ENCODE measurements at regions not wholly inside any gene's neighbourhood (a gene's known extent, or its start where the extent isn't known, plus 50 kb on each side); places are given as distances from the start of the nearest gene placed in this dataset.
"Not testable (repeated sequence)": the region's sequence is repeated elsewhere in the genome, so short reads cannot be mapped to it uniquely, and the experiment has no call there.

DNA sequence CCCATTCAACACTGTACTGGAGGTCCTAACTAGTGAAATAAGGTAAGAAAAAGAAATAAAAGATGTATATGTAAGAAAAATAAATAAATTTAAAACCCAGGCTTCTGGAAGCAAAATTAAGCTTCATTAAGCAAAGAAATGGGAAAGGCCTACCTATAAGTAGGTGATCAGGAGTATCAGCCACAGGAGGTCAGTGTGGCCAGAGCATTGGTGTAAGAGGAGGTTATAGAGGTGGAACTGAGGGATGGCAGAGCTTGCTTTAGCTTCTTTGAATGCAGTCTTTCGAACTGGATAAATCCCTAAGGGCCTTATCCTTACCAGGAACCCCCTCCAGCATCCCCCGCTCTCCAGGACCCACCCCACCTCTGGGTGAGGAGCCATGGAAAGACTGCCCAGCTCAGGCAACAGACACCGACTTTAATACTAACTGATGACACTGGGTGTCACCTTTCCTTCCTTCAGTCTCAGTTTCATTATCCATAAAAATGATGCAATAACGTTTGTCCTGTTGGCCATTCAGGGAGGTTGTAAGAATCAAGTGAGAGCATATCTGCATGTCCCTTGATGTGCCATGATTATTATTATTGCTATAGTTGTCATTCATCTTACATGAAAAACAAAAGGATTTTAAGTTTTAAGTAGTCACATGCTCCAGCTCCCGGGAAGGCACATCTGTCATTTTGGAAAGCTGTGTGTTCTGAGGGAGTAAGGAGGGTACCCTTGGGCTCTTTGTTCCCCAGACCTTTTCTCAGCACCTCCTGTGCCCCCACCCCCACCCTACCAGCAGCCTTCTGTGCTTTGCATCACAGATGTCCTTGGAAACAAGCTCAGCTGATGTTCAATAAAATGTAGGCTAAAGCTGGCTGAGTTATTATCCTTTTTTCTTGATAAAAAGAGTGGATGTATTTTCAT is 50.8 kb upstream of the CTNNA1 start:
- no peak for DNase-seq (ENCODE audit: extremely low read depth in 1 of 11, low read depth in 9 of 11, low spot score in 4 of 11)

DNA sequence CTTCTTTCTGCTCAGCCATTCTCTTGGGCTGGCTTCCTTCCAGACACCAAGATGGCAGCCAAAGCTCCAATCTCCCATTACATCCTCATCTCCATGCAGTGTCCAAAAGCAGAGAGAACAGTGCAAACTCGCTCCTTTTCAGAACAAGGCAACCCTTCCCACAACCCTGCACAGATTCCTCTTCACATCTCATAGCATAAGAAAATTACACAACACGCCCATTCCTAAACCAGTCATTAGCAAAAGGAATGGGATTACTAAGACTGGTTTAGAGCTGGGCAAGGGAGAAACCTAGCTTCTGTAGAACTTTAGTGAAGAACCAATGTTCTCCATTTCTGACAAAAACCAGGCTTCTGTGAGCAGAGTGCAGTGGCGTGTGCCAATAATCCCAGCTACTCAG is 51.5 kb upstream of the CTNNA1 start:
- no peak for DNase-seq (ENCODE audit: extremely low read depth in 1 of 11, low read depth in 9 of 11, low spot score in 4 of 11)

GRCh38 chr5:138700581-138701362 is 52.5 kb upstream of the CTNNA1 start:
- no peak for DNase-seq (ENCODE audit: extremely low read depth in 1 of 11, low read depth in 9 of 11, low spot score in 4 of 11)

- no peak for DNase-seq (ENCODE audit: extremely low read depth in 1 of 11, low read depth in 9 of 11, low spot score in 4 of 11)
These were observed 53.7 kb upstream of the CTNNA1 start for GRCh38 chr5:138699482-138699881.

- DNase-seq (ENCODE audit: extremely low read depth in 1 of 11, low read depth in 9 of 11, low spot score in 4 of 11), result no peak
These were observed 54.5 kb upstream of the CTNNA1 start for GRCh38 chr5:138698713-138699112.

- DNase-seq (ENCODE audit: extremely low read depth in 1 of 11, low read depth in 9 of 11, low spot score in 4 of 11), result no peak
These were observed 55.4 kb upstream of the CTNNA1 start for GRCh38 chr5:138697720-138698360.

DNA sequence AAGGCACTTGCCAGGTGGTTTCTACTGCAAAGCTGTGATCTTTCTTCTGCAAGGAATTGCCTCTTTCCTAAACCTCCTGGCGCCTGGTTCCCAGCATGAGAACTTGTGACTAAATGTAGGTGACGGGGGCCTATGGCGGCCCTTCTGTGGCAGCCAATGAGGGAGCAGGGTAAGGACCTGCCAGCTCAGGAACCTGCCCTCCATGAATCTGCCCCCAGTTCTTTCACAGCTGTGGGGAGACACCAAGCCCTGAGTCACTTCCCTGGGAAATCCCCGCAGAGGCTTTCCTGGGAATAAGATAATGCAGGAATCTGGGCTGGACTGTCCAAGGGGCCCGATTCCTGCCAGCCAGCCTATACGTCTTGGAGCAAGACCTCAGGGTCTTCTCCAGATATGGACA is 56.7 kb upstream of the CTNNA1 start:
- DNase-seq (ENCODE audit: extremely low read depth in 1 of 11, low read depth in 9 of 11, low spot score in 4 of 11), result no peak

DNA sequence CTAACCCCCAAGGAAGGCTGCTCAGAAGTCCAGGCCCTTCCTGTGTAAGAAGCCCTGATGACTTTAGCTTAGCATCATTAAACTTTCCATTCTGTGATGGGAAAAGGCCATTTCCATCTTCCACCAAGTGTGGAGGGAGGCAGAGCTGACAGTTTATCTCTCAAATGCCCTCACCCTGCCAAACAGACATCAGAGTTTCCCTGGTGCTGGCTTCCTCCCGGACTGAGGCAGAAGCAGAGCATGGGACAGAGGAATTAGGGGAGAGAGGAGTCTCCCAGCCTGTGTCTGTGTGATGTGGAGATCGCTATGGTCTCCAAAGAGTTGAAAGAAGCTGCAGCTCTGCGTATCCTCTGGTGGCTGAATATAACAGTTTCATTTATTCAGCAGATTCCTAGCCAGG is 57.4 kb upstream of the CTNNA1 start:
- no peak for DNase-seq (ENCODE audit: extremely low read depth in 1 of 11, low read depth in 9 of 11, low spot score in 4 of 11)

- DNase-seq (ENCODE audit: extremely low read depth in 1 of 11, low read depth in 9 of 11, low spot score in 4 of 11), result no peak
These were observed 59.1 kb upstream of the CTNNA1 start for GRCh38 chr5:138694146-138694545.

DNA sequence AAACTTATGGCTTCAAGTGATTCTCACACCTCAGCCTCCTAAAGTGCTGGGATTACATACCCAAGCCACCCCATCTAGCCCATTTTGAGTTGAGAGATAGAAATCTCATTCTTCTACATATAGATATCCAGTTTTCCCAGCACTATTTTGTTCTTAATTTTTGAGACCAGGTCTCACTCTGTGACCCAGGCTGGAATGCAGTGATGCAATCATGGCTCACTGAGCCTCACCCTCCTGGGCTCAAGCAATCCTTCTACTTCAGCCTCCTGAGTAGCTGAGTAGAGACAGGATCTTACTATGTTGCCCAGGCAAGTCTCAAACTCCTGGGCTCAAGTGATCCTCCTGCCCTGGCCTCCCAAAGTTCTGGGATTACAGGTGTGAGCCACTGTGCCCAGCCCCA is 60.9 kb upstream of the CTNNA1 start:
- DNase-seq (ENCODE audit: extremely low read depth in 1 of 11, low read depth in 9 of 11, low spot score in 4 of 11), result no peak

DNA sequence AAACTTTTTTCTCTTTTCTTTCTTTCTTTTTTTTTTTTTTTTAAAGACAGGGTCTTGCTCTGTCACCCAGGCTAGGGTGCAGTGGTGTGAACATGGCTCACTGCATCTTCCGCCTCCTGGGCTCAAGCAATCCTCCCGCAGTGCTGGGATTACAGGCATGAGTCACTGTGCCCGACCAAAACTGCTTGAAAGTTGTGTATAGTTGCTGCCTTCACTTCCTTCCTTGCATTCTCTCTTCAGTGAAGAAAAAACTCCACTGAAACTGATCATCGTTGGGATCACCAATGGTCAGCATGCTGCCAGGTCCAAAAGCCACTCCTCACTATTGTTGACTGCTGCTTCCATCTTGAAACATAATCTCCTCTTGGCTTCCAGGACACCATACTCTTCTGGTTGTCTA is 66.6 kb upstream of the CTNNA1 start:
- no peak for DNase-seq (ENCODE audit: extremely low read depth in 1 of 11, low read depth in 9 of 11, low spot score in 4 of 11)

DNA sequence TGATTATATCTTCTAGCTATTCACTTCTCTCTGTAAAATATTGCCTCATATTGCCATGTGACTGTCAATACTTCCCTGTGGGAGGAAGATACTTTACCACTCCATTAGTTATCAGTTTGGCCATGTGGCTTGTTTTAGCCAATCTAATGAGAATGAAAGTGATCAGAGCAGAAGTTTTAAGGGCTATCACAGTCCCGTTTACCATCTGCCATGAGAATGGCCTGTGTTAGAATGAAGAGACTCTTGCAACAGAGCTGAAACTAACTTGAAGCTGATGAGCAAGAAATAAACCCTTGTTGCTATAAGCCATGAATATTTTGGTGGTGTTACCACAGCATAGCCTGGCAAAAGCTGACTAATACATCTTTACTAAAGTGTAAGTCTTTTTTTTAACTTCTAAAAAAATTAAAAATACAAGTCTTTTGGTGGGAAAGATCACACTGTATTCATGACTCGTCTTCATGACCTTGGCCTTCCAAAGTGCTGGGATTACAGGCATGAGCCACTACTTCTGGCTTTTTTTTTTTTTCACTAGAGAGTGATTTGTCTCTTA is 68.0 kb upstream of the CTNNA1 start:
- no peak for DNase-seq (ENCODE audit: extremely low read depth in 1 of 11, low read depth in 9 of 11, low spot score in 4 of 11)

DNA sequence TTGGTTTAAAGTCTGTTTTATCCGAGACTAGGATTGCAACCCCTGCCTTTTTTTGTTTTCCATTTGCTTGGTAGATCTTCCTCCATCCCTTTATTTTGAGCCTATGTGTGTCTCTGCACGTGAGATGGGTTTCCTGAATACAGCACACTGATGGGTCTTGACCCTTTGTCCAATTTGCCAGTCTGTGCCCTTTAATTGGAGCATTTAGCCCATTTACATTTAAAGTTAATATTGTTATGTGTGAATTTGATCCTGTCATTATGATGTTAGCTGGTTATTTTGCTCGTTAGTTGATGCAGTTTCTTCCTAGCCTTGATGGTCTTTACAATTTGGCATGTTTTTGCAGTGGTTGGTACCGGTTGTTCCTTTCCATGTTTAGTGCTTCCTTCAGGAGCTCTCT is 70.8 kb upstream of the CTNNA1 start:
- DNase-seq (ENCODE audit: extremely low read depth in 1 of 11, low read depth in 9 of 11, low spot score in 4 of 11), result not testable (repeated sequence)

GRCh38 chr5:138678826-138679225 is 74.4 kb upstream of the CTNNA1 start:
- DNase-seq (ENCODE audit: extremely low read depth in 1 of 11, low read depth in 9 of 11, low spot score in 4 of 11), result not testable (repeated sequence)

DNA sequence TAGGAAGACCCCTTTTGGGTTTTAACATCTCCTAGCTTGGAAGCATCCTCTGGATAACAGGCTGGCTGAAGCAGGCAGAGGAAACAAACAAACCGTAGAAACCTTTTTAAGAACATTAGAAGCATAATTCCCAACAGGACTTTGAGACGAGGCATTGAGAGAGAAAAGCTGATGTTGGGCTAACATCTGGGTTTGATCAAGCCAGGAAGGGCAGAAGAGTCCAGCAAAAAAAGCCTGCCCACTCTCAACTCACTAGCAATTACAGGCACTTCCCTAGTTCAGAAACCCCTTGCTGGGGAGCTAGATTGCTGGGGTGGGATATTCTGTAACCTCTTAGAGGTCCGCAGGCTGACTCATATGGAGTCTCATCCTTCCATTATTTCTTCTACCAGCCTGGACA is 75.4 kb upstream of the CTNNA1 start:
- no peak for DNase-seq (ENCODE audit: extremely low read depth in 1 of 11, low read depth in 9 of 11, low spot score in 4 of 11)

DNA sequence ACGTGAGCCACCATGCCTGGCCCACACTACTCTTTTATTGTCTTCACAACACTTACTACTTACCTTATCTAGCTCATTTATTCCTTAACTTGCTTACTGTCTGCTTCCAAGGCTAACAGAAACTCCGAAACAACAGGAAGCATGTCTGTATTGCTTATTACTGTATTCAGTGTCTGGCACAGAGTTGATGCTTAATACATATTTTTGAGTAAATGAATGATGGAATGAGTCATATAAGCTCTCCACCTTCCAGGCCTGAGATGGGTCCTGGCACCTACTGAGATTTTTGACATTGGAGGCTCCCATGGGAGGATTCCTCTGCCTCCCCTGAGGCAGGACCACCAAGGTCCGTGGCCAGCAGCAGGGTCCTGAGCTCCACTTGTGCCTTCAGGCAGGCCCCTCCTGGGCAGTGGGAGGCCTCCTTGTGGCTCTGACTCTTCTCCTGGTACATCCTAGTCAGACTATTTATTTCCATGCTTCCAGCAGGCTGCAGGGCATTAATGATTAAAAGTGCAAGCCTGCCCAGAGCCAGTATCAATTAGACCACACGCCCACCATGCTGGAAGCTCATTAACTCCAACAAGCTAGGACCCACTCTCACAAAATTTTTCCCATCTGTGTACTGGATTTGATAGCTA is 76.5 kb upstream of the CTNNA1 start:
- no peak for DNase-seq (ENCODE audit: extremely low read depth in 1 of 11, low read depth in 9 of 11, low spot score in 4 of 11)

GRCh38 chr5:138676002-138676401 is 77.2 kb upstream of the CTNNA1 start:
- DNase-seq (ENCODE audit: extremely low read depth in 1 of 11, low read depth in 9 of 11, low spot score in 4 of 11), result no peak

- no peak for DNase-seq (ENCODE audit: extremely low read depth in 1 of 11, low read depth in 9 of 11, low spot score in 4 of 11)
These were observed 84.5 kb upstream of the CTNNA1 start for GRCh38 chr5:138668451-138669380.

Measured in renal cortex interstitium (tissue), 11 donors.